ENCODE measurements at regions not wholly inside any gene's neighbourhood (a gene's known extent, or its start where the extent isn't known, plus 50 kb on each side); places are given as distances from the start of the nearest gene placed in this dataset.

DNA sequence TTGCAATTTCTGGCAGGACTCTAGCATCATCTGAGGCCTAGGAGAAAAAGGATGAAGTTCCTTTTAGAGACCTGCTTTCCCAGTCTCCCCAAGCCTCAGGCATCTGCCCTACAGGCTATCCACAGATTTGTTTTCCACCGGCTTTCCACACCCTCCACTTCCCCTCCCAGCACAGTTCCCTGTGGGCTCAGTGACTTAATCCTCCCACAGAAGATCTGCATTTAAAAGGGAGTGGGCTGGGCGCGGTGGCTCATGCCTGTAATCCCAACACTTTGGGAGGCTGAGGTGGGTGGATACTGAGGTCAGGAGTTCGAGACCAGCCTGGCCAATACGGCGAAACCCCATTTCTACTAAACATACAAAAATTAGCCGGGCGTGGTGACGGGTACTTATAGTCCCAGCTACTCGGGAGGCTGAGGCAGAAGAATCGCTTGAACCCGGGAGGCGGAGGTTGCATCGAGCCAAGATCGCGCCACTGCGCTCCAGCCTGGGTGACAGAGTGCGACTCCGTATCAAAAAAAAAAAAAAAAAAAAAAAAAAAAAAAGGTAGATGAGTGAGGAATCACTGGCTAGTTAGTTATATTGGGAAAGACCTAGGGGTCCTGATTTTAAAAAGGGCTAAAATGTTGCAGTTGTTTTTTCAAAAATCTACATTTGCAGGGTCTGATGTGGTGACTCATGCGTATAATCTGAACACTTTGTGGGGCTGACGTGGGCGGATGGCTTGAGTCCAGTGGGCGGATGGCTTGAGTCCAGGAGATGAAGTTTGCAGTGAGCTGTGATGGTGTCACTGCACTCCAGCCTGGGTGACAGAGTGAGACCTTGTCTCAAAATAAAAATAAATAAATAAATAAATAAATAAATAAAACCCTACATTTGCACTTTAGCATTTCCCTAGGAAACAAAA lies 119.5 kb downstream of the BAMBI start:
- Mint-ChIP-seq H3K9me3 (peaks cover 5% of the 10 kb centered on the region), H3K4me1 (ENCODE audit: low read depth) (no peaks in the 10 kb centered on the region), H3K4me3 (no peak overlapping the region), H3K27me3 (peaks cover 9% of the 10 kb centered on the region), H3K27ac (no peak overlapping the region), H3K36me3 (ENCODE audit: low read depth) (no peaks in the 10 kb centered on the region)
- intact Hi-C loops (cut with micrococcal nuclease): no loop called here

GRCh38 chr10:28797904-28798371 lies 120.6 kb downstream of the BAMBI start:
- Mint-ChIP-seq H3K9me3 (peaks cover 5% of the 10 kb centered on the region), H3K27ac (no peak overlapping the region), H3K36me3 (ENCODE audit: low read depth) (no peaks in the 10 kb centered on the region), H3K27me3 (peaks cover 6% of the 10 kb centered on the region), H3K4me3 (no peak overlapping the region), H3K4me1 (ENCODE audit: low read depth) (no peaks in the 10 kb centered on the region)
- intact Hi-C loops (cut with micrococcal nuclease): no loop called here

DNA sequence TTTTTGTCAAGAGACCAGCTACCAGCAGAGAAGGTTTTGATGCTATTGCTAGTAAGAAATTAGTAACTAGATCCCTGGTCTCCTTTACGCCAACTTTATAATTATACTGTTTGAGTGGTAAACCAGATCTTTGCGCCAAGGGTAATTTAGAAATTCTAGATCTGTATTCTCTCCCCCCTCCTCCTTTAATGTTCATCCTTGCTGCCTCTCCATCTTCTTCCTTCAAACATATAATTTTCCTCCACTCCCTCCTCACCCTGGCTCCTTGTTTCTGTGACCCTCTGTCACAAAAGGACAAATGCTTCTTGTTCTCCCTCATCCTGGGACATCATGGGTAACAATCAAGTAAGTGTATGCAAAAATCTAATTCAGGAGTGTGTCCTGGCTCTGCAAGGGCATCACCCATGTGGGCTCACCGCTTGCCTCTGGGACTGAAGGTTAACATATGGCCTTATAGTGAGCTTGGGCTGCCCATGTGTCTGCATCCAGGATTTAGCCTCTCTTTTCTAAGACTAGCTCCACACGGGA lies 121.2 kb downstream of the BAMBI start:
- Mint-ChIP-seq H3K4me3 (no peak overlapping the region), H3K4me1 (ENCODE audit: low read depth) (no peaks in the 10 kb centered on the region), H3K27ac (no peak overlapping the region), H3K9me3 (peaks cover 5% of the 10 kb centered on the region), H3K36me3 (ENCODE audit: low read depth) (no peaks in the 10 kb centered on the region), H3K27me3 (peaks cover 6% of the 10 kb centered on the region)
- intact Hi-C loops (cut with micrococcal nuclease): no loop called here

DNA sequence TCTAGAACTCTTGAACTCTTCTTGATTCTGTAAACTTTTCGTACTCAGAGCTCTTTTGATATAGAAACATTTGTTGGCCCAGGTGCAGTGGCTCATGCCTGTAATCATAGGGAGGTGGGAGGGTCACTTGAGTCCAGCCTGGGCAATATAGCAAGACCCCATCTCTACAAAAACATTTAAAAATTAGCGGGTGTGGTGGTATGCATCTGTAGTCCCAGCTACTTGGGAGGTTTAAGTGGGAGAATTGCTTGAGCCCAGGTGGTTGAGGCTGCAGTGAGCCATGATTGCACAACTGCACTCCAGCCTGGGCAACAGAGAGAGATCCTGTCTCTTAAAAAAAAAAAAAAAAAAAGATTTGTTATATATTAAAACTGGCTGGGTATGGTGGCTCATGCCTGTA lies 121.6 kb downstream of the BAMBI start:
- intact Hi-C loops (cut with micrococcal nuclease): no loop called here
- peaks cover 6% of the 10 kb centered on the region for H3K27me3 Mint-ChIP-seq
- no peak overlapping the region for H3K4me3 Mint-ChIP-seq
- H3K9me3 Mint-ChIP-seq: peaks cover 5% of the 10 kb centered on the region
- no peaks in the 10 kb centered on the region for H3K4me1 Mint-ChIP-seq (ENCODE audit: low read depth)
- H3K27ac Mint-ChIP-seq: no peak overlapping the region
- no peaks in the 10 kb centered on the region for H3K36me3 Mint-ChIP-seq (ENCODE audit: low read depth)

DNA sequence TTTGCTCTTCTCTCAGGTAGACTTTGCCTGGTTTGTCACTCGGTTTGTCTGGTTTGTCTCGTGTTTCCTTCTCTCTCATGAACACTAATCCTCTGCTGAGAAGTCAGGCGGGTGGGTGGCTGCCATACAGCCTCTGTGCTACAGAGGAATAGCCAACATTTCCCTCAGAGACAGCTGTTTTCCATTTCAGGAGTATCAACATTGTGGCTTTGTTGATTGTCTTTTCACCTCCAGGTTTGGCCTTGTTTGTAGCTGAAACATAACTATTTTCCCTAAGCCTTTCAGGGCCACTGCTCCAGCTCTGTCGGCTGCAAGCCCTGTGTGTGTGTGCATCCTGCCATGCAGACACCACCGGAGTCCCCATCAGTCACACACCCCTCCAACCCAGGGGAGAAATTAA lies 122.8 kb downstream of the BAMBI start:
- Mint-ChIP-seq H3K36me3 (ENCODE audit: low read depth) (no peaks in the 10 kb centered on the region), H3K27me3 (peaks cover 6% of the 10 kb centered on the region), H3K4me1 (ENCODE audit: low read depth) (no peaks in the 10 kb centered on the region), H3K9me3 (peaks cover 5% of the 10 kb centered on the region), H3K27ac (no peak overlapping the region), H3K4me3 (no peak overlapping the region)
- intact Hi-C loops (cut with micrococcal nuclease): no loop called here

GRCh38 chr10:28801247-28801646 lies 123.9 kb downstream of the BAMBI start:
- Mint-ChIP-seq H3K27me3 (peaks cover 6% of the 10 kb centered on the region), H3K4me3 (no peak overlapping the region), H3K27ac (no peak overlapping the region), H3K9me3 (no peaks in the 10 kb centered on the region), H3K4me1 (ENCODE audit: low read depth) (no peaks in the 10 kb centered on the region), H3K36me3 (ENCODE audit: low read depth) (no peaks in the 10 kb centered on the region)
- intact Hi-C loops (cut with micrococcal nuclease): no loop called here

- H3K9me3 Mint-ChIP-seq: no peaks in the 10 kb centered on the region
- no peaks in the 10 kb centered on the region for H3K36me3 Mint-ChIP-seq (ENCODE audit: low read depth)
- intact Hi-C loops (cut with micrococcal nuclease): no loop called here
- H3K27ac Mint-ChIP-seq: no peak overlapping the region
- H3K4me3 Mint-ChIP-seq: no peak overlapping the region
- peaks cover 6% of the 10 kb centered on the region for H3K27me3 Mint-ChIP-seq
- no peaks in the 10 kb centered on the region for H3K4me1 Mint-ChIP-seq (ENCODE audit: low read depth)
Observed at GRCh38 chr10:28801869-28802268, 124.5 kb downstream of the BAMBI start.

DNA sequence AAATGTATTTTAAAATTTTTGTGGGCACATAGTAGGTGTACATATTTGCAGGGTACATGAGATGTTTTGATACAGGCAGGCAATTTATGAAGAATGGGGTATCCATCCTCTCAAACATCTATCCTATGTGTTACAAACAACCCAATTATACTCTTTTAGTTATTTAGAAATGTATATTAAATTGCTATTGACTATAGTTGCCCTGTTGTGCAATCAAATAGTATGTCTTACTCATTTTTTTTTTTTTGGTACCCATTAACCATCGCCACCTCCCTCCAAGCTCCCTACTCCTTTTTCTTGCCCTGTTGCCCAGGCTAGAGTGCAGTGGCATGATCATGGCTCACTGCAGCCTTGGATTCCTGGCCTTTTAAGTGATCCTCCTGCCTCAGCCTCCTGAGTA lies 128.1 kb downstream of the BAMBI start:
- intact Hi-C loops (cut with micrococcal nuclease): no loop called here
- H3K36me3 Mint-ChIP-seq (ENCODE audit: low read depth): no peaks in the 10 kb centered on the region
- H3K9me3 Mint-ChIP-seq: no peaks in the 10 kb centered on the region
- H3K27me3 Mint-ChIP-seq: no peaks in the 10 kb centered on the region
- H3K4me3 Mint-ChIP-seq: no peak overlapping the region
- no peak overlapping the region for H3K27ac Mint-ChIP-seq
- peaks cover 10% of the 10 kb centered on the region for H3K4me1 Mint-ChIP-seq (ENCODE audit: low read depth)

DNA sequence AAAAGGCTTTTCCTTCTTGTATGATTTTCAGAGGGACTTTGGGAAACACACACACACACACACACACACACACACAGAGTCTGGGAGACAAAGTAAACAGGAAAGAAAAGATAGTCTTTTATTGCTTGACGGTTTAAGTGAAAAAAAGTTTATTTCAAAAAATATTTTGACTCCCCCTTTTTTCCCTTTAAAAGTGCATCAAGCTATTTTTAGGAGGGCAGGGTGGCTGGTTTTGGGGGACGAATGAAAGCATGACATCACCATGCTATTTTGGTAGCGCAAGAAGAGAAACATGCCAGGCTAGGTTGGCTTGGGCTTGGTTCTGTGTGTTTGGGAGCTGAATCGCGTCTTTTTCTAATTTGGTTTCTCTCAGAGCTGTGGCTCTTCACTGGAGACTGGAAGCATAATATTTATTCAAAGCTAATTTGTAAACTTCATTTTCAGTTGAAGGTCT lies 129.2 kb downstream of the BAMBI start:
- Mint-ChIP-seq H3K36me3 (ENCODE audit: low read depth) (no peaks in the 10 kb centered on the region), H3K9me3 (no peaks in the 10 kb centered on the region), H3K4me3 (no peak overlapping the region), H3K27me3 (no peaks in the 10 kb centered on the region), H3K4me1 (ENCODE audit: low read depth) (peaks cover 10% of the 10 kb centered on the region), H3K27ac (no peak overlapping the region)
- intact Hi-C loops (cut with micrococcal nuclease): no loop called here

- Mint-ChIP-seq H3K36me3 (ENCODE audit: low read depth) (no peaks in the 10 kb centered on the region), H3K4me1 (ENCODE audit: low read depth) (peaks cover 10% of the 10 kb centered on the region), H3K4me3 (no peak overlapping the region), H3K27me3 (no peaks in the 10 kb centered on the region), H3K9me3 (no peaks in the 10 kb centered on the region), H3K27ac (no peak overlapping the region)
- intact Hi-C loops (cut with micrococcal nuclease): no loop called here
Observed at GRCh38 chr10:28806951-28807759, 129.8 kb downstream of the BAMBI start.

DNA sequence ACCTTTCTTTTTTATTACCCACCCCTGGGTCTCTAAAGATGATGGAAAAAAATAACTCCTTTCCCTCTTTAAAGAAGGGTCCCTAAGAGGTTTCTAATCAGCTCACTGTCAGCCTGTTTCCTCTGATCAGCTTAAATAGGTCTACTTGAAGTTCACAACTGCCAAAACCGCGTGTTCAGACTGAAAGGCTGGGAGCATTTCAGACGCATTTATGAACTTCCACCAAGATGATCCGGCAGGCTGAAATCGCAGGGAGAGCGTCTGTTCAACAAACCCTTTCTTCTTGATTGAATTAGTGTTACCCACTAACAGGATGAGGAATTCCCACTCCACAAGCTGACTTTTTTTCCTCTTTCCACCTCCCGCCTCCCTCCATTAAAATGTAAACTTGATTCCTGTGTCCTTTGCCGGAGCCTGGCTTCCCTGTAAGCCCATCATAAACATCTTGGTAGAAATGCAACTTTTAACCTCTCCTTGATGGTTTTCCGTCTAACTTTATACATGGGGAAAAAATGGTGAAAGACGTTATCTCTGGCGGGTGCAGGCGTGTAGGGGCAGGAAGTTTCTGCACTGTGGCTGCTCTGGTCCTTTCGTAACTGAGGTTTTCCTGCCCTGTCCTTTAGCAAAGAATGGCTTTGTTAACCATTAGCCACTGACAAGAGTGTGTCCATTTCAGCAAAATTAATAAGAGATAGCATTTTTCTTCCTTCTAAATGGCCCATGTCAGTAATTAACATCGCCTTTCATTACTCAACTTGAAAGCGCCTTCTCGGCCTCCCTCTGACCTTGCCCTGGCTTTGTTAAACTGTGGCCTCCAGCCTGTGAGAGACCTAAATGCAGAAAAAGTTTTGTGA lies 130.7 kb downstream of the BAMBI start:
- intact Hi-C loops (cut with micrococcal nuclease): no loop called here
- Mint-ChIP-seq H3K9me3 (no peaks in the 10 kb centered on the region), H3K4me3 (peak overlapping the region; percentile 11), H3K27ac (no peak overlapping the region), H3K36me3 (ENCODE audit: low read depth) (no peaks in the 10 kb centered on the region), H3K27me3 (no peaks in the 10 kb centered on the region), H3K4me1 (ENCODE audit: low read depth) (peaks cover 10% of the 10 kb centered on the region)

DNA sequence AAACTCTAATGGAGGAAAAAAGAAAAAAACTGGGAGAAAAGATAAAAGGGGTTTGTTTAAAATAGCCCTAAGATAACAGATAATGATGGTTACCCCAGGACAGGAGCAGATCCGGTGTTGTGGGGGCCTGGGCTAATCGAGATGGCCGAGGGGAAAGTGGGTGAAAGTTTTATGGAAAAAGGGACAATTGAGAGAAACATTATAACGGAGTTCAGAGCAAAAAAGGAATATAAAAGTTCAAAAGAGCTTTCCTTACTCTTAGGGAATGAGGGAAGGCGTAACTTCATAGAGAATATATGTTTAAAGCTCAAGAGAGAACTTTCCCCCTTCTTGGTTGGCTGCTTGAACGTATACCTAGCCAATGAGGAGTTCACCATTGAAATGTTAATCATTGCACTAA lies 131.4 kb downstream of the BAMBI start:
- no peaks in the 10 kb centered on the region for H3K27me3 Mint-ChIP-seq
- no peak overlapping the region for H3K27ac Mint-ChIP-seq
- intact Hi-C loops (cut with micrococcal nuclease): no loop called here

GRCh38 chr10:28810057-28810870 lies 132.9 kb downstream of the BAMBI start:
- no peak overlapping the region for H3K4me3 Mint-ChIP-seq
- no peaks in the 10 kb centered on the region for H3K27me3 Mint-ChIP-seq
- H3K27ac Mint-ChIP-seq: no peak overlapping the region
- H3K4me1 Mint-ChIP-seq (ENCODE audit: low read depth): peaks cover 10% of the 10 kb centered on the region
- H3K36me3 Mint-ChIP-seq (ENCODE audit: low read depth): no peaks in the 10 kb centered on the region
- no peaks in the 10 kb centered on the region for H3K9me3 Mint-ChIP-seq
- intact Hi-C loops (cut with micrococcal nuclease): no loop called here

More for the DNA sequence above, 131.4 kb downstream of the BAMBI start:
- no peak overlapping the region for H3K4me3 Mint-ChIP-seq
- H3K9me3 Mint-ChIP-seq: no peaks in the 10 kb centered on the region
- H3K4me1 Mint-ChIP-seq (ENCODE audit: low read depth): peaks cover 10% of the 10 kb centered on the region
- no peaks in the 10 kb centered on the region for H3K36me3 Mint-ChIP-seq (ENCODE audit: low read depth)
